ENCODE measurements at regions not wholly inside any gene's neighbourhood (a gene's known extent, or its start where the extent isn't known, plus 50 kb on each side); places are given as distances from the start of the nearest gene placed in this dataset.

DNA sequence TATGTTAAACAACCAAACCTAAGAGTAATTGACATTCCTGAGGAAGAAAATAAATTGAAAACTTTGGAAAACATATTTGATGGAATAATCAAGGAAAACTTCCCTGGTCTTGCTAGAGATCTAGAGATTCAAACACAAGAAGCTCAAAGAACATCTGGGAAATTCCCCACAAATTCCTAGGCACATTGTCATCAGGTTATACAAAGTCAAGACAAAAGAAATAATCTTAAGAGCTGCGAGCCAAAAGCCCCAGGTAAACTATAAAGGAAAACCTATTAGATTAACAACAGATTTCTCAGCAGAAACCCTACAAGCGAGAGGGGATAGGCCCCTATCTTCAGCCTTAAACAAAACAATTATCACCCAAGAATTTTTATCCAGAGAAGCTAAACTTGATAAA, 1082.0 kb upstream of the IGFBP7 start:
- POLR2A ChIA-PET = no interaction called here
- Histone ChIP-seq H3K79me2 (ENCODE audit: control insufficient read depth, insufficient read depth, low read length) (no peaks in the 10 kb centered on the region), H3K4me3 (replicated peaks in 1 of 3; ENCODE audit: insufficient read depth in 1 of 3, low read depth in 1 of 3, low read length in 3 of 3) (no peak overlapping the region), H2AFZ (ENCODE audit: low read depth, low read length) (no peak overlapping the region), H3K4me2 (ENCODE audit: insufficient read depth, low read length) (no peak overlapping the region), H3K9me1 (replicated peaks; ENCODE audit: control insufficient read depth, extremely low read depth, insufficient read depth, low read length) (no peaks in the 10 kb centered on the region), H4K20me1 (replicated peaks; ENCODE audit: control insufficient read depth, extremely low read depth, insufficient read depth, low read length) (no peaks in the 10 kb centered on the region), H3K9me3 (replicated peaks; ENCODE audit: control insufficient read depth, insufficient read depth, low read length) (peaks cover 2% of the 10 kb centered on the region), H3K4me1 (ENCODE audit: control insufficient read depth, extremely low read depth, insufficient read depth, low read length) (no peaks in the 10 kb centered on the region), H3K27me3 (ENCODE audit: control insufficient read depth in 2 of 2, insufficient read depth in 2 of 2, low read length in 2 of 2) (no peaks in the 10 kb centered on the region), H3K9ac (replicated peaks; ENCODE audit: extremely low read depth, insufficient read depth, low read length) (no peak overlapping the region), H3K27ac (ENCODE audit: insufficient read depth, low read depth, low read length) (no peak overlapping the region), H3K36me3 (ENCODE audit: control insufficient read depth in 2 of 2, extremely low read depth in 1 of 2, insufficient read depth in 2 of 2, low read length in 2 of 2) (no peaks in the 10 kb centered on the region)
- BruUV-seq (replicated peaks) = no TSS peak
- dilution Hi-C loops (cut with MboI; ENCODE audit: extremely low pct_ligation_motif_present, low sequenced_read_pairs) = no loop called here
- TF ChIP-seq POLR2A (IDR thresholded peaks at IDR 0.05; ENCODE audit: low read depth, low read length) (no peak), FOS (IDR thresholded peaks at IDR 0.05; ENCODE audit: borderline replicate concordance, insufficient read depth, low read length) (no peak), GATA2 (IDR thresholded peaks at IDR 0.05; ENCODE audit: insufficient read depth, insufficient read length, low read depth, low read length) (no peak), POLR2AphosphoS5 (IDR thresholded peaks at IDR 0.05; ENCODE audit: insufficient read depth, low read depth, low read length) (no peak), JUN (IDR thresholded peaks at IDR 0.05; ENCODE audit: borderline replicate concordance, insufficient read depth, insufficient read length, low read depth) (no peak), MYC (IDR thresholded peaks at IDR 0.05; ENCODE audit: low read depth, low read length) (no peak), EZH2 (IDR thresholded peaks at IDR 0.05; ENCODE audit: borderline replicate concordance, low read depth, low read length, severe bottlenecking) (no peak)
- TF ChIP-seq, protein P1, sequence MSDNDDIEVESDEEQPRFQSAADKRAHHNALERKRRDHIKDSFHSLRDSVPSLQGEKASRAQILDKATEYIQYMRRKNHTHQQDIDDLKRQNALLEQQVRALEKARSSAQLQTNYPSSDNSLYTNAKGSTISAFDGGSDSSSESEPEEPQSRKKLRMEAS (IDR thresholded peaks at IDR 0.05; ENCODE audit: insufficient read depth, insufficient read length) = no peak
- TF ChIP-seq, protein P2, sequence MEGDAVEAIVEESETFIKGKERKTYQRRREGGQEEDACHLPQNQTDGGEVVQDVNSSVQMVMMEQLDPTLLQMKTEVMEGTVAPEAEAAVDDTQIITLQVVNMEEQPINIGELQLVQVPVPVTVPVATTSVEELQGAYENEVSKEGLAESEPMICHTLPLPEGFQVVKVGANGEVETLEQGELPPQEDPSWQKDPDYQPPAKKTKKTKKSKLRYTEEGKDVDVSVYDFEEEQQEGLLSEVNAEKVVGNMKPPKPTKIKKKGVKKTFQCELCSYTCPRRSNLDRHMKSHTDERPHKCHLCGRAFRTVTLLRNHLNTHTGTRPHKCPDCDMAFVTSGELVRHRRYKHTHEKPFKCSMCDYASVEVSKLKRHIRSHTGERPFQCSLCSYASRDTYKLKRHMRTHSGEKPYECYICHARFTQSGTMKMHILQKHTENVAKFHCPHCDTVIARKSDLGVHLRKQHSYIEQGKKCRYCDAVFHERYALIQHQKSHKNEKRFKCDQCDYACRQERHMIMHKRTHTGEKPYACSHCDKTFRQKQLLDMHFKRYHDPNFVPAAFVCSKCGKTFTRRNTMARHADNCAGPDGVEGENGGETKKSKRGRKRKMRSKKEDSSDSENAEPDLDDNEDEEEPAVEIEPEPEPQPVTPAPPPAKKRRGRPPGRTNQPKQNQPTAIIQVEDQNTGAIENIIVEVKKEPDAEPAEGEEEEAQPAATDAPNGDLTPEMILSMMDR (IDR thresholded peaks at IDR 0.05; ENCODE audit: extremely low read depth in 1 of 2, insufficient read depth in 1 of 2, low read depth in 1 of 2, low read length in 2 of 2) = no peak
- DNase-seq (ENCODE audit: low read depth, low spot score) (no peak), FAIRE-seq (no peak)
- intact Hi-C loops (cut with micrococcal nuclease) = no loop called here
- CTCF ChIA-PET = no interaction called here

All from endothelial cell of umbilical vein (primary cell).